ENCODE measurements at regions not wholly inside any gene's neighbourhood (a gene's known extent, or its start where the extent isn't known, plus 50 kb on each side); places are given as distances from the start of the nearest gene placed in this dataset.
"Not testable (repeated sequence)": the region's sequence is repeated elsewhere in the genome, so short reads cannot be mapped to it uniquely, and the experiment has no call there.

- peak; percentile 48 to 97 (median 63) for DNase-seq (ENCODE audit: low read depth in 2 of 3, low spot score in 2 of 3)
Observed at GRCh38 chr14:106334428-106335109, 808.2 kb downstream of the TMEM121 start.

GRCh38 chr14:106335110-106335429, 808.7 kb downstream of the TMEM121 start:
- not testable (repeated sequence) for DNase-seq (ENCODE audit: low read depth in 2 of 3, low spot score in 2 of 3)

- not testable (repeated sequence) for DNase-seq (ENCODE audit: low read depth in 2 of 3, low spot score in 2 of 3)
Observed at GRCh38 chr14:106338775-106339174, 812.4 kb downstream of the TMEM121 start.

GRCh38 chr14:106340658-106341057, 814.3 kb downstream of the TMEM121 start:
- DNase-seq (ENCODE audit: low read depth in 2 of 3, low spot score in 2 of 3), result not testable (repeated sequence)

GRCh38 chr14:106341161-106341560, 814.8 kb downstream of the TMEM121 start:
- DNase-seq (ENCODE audit: low read depth in 2 of 3, low spot score in 2 of 3), result not testable (repeated sequence)

- no peak for DNase-seq (ENCODE audit: low read depth in 2 of 3, low spot score in 2 of 3)
Observed at GRCh38 chr14:106343626-106344025, 817.2 kb downstream of the TMEM121 start.

- not testable (repeated sequence) for DNase-seq (ENCODE audit: low read depth in 2 of 3, low spot score in 2 of 3)
Observed at GRCh38 chr14:106344065-106344614, 817.8 kb downstream of the TMEM121 start.

GRCh38 chr14:106344791-106345479, 818.6 kb downstream of the TMEM121 start:
- not testable (repeated sequence) for DNase-seq (ENCODE audit: low read depth in 2 of 3, low spot score in 2 of 3)

GRCh38 chr14:106346084-106346483, 819.7 kb downstream of the TMEM121 start:
- no peak for DNase-seq (ENCODE audit: low read depth in 2 of 3, low spot score in 2 of 3)

GRCh38 chr14:106346534-106347290, 820.3 kb downstream of the TMEM121 start:
- DNase-seq (ENCODE audit: low read depth in 2 of 3, low spot score in 2 of 3), result no peak

GRCh38 chr14:106347291-106347778, 821.0 kb downstream of the TMEM121 start:
- DNase-seq (ENCODE audit: low read depth in 2 of 3, low spot score in 2 of 3), result no peak

- DNase-seq (ENCODE audit: low read depth in 2 of 3, low spot score in 2 of 3), result no peak
Observed at GRCh38 chr14:106347890-106348755, 821.7 kb downstream of the TMEM121 start.

GRCh38 chr14:106348873-106349540, 822.6 kb downstream of the TMEM121 start:
- peak; percentile 47 to 86 (median 79) for DNase-seq (ENCODE audit: low read depth in 2 of 3, low spot score in 2 of 3)

GRCh38 chr14:106349678-106350457, 823.5 kb downstream of the TMEM121 start:
- not testable (repeated sequence) for DNase-seq (ENCODE audit: low read depth in 2 of 3, low spot score in 2 of 3)

GRCh38 chr14:106355007-106355791, 828.8 kb downstream of the TMEM121 start:
- not testable (repeated sequence) for DNase-seq (ENCODE audit: low read depth in 2 of 3, low spot score in 2 of 3)

- not testable (repeated sequence) for DNase-seq (ENCODE audit: low read depth in 2 of 3, low spot score in 2 of 3)
Observed at GRCh38 chr14:106355881-106356642, 829.7 kb downstream of the TMEM121 start.

GRCh38 chr14:106356643-106356930, 830.2 kb downstream of the TMEM121 start:
- not testable (repeated sequence) for DNase-seq (ENCODE audit: low read depth in 2 of 3, low spot score in 2 of 3)

All from activated CD8-positive, alpha-beta memory T cell treated with anti-CD3 and anti-CD28 coated beads for 48 hours (primary cell).